ENCODE measurements at regions not wholly inside any gene's neighbourhood (a gene's known extent, or its start where the extent isn't known, plus 50 kb on each side); places are given as distances from the start of the nearest gene placed in this dataset.
"Not testable (repeated sequence)": the region's sequence is repeated elsewhere in the genome, so short reads cannot be mapped to it uniquely, and the experiment has no call there.

DNA sequence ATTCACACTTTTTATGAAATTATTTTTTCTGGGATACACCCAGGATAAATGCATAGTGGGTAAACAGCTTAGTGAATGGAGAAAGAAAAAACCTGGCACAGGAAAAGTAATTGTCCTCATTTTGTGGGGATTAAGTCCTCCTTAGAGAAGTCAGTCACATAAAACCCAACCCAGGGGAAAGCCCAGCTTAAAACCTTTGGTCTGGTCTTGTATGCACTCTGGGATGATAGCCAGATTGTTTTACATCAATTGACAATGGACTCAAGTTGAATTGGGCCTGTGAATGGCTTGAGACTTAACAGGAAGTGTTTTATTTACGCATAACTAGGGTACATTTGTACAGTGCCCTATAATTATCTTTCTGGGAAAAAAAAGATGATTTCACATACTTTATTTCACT, 561.3 kb upstream of the GRIA3 start:
- no peak overlapping the region for H3K4me3 ChIP-seq (ENCODE audit: low read length)
- no peak for TF ChIP-seq CTCF (IDR thresholded peaks at IDR 0.05; ENCODE audit: insufficient read depth, low read depth, low read length, missing control alignments)
- DNase-seq (ENCODE audit: low read depth) = no peak

DNA sequence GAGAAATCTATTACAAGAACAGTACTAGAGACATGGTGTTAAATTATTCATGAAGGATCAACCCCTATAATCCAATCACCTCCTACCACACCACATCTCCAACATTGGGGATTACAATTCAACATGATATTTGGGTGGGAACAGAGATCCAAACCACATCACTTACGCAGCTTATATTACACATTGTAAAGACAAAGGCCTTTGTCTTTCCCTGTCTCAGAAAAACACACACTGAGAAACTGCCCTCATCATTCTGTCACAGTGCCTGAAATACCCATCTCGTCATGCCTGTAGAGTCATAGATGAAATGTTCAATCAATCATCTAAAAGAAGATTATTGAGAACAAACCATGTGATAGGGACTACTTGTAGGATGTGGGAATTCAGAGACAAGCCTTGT, 558.8 kb upstream of the GRIA3 start:
- TF ChIP-seq CTCF (IDR thresholded peaks at IDR 0.05; ENCODE audit: insufficient read depth, low read depth, low read length, missing control alignments) = no peak
- no peak overlapping the region for H3K4me3 ChIP-seq (ENCODE audit: low read length)
- DNase-seq (ENCODE audit: low read depth) = peak; percentile 41

- DNase-seq (ENCODE audit: low read depth) = peak; percentile 82
- no peak for TF ChIP-seq CTCF (IDR thresholded peaks at IDR 0.05; ENCODE audit: insufficient read depth, low read depth, low read length, missing control alignments)
- H3K4me3 ChIP-seq (ENCODE audit: low read length) = no peak overlapping the region
Observed at GRCh38 chrX:122625821-122626220, 558.3 kb upstream of the GRIA3 start.

DNA sequence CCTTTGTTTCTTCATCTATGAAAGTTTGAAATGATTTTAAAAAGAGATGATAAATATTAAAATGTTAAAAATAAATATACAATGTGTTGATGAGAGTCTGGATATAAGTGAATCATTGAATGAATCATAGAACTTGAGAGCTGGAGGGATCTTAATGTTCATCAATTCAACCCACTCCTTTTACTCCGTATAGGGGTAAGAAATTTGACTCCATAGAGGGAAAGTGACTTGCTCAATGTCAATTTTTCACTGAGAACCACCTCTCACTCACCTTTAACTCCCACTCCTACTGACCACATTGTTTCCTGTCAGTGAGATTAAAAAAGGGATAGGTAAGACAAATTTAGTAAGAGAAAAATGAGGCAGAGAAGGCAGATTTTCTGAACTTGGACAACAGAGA, 557.2 kb upstream of the GRIA3 start:
- H3K4me3 ChIP-seq (ENCODE audit: low read length) = no peak overlapping the region
- DNase-seq (ENCODE audit: low read depth) = peak; percentile 60
- TF ChIP-seq CTCF (IDR thresholded peaks at IDR 0.05; ENCODE audit: insufficient read depth, low read depth, low read length, missing control alignments) = no peak

GRCh38 chrX:122641136-122641535, 542.9 kb upstream of the GRIA3 start:
- TF ChIP-seq CTCF (IDR thresholded peaks at IDR 0.05; ENCODE audit: insufficient read depth, low read depth, low read length, missing control alignments) = no peak
- H3K4me3 ChIP-seq (ENCODE audit: low read length) = no peak overlapping the region
- DNase-seq (ENCODE audit: low read depth) = peak; percentile 59

DNA sequence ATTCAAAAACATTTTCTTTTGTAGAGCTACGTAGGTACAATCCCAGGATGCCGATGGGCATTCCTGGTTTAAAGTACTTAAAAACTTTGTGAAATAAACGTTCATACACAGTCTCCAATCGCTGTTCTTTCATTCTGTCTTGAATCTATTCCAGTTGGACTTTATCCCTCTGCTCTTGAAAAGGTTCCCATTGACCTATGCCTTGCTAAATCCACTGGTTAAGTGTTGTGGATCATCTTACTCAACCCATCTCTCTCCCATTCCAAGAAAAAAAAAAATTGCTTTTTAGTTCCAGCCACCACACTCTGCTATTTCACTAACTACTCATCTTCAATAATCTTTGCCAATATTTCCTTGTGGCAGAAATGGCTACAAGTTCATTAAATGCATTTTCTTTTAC, 542.3 kb upstream of the GRIA3 start:
- no peak for DNase-seq (ENCODE audit: low read depth)
- no peak overlapping the region for H3K4me3 ChIP-seq (ENCODE audit: low read length)
- no peak for TF ChIP-seq CTCF (IDR thresholded peaks at IDR 0.05; ENCODE audit: insufficient read depth, low read depth, low read length, missing control alignments)

GRCh38 chrX:122655256-122655655, 528.8 kb upstream of the GRIA3 start:
- not testable (repeated sequence) for DNase-seq (ENCODE audit: low read depth); H3K4me3 ChIP-seq (ENCODE audit: low read length)

DNA sequence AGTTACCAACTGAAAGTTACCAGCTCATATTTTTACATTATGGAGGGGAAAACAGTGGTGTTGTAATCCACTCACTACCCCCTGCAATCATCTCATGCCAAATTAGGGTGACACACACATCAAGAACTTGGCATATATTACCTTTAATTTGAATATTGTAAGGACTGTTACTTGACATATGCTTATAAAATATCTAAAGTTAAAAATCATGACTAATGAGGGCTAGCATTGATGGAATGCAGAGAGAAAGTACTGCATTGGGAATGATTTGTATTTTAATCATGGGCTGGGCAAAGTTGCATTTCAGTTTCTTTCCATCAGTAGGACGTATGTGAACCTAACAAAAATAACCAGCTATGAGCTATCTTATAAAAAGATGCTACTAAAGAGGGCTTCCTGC, 517.5 kb upstream of the GRIA3 start:
- no peak overlapping the region for H3K4me3 ChIP-seq (ENCODE audit: low read length)
- TF ChIP-seq CTCF (IDR thresholded peaks at IDR 0.05; ENCODE audit: insufficient read depth, low read depth, low read length, missing control alignments) = no peak
- DNase-seq (ENCODE audit: low read depth) = no peak
